Calu3 (cell line): ENCODE measurements at regions not wholly inside any gene's neighbourhood (a gene's known extent, or its start where the extent isn't known, plus 50 kb on each side); places are given as distances from the start of the nearest gene placed in this dataset.

Experiments
- BruUV-seq: library from RNA; stranded (reverse); fragments of 400-500 nt; replicated peaks from 2 replicates; lab custom pipeline; 2021; lab: Mats Ljungman, UMichigan
- CTCF ChIA-PET: fragments of 300-600 bp; sonication (Branson Sonifier 250); formaldehyde crosslinking; loops from one replicate; lab custom pipeline; 2022; ENCODE audit warnings: antibody characterized with exemption; lab: Charles Lee
- DNase-seq: peaks from one replicate; pipeline ENCODE4 v3.0.0; 2022
- H3K27ac Mint-ChIP-seq: one replicate; pipeline ENCODE4 v1.8.0; 2022; ENCODE audit warnings: mixed read lengths; ENCODE audit not compliant: unreplicated experiment
- H3K27me3 Mint-ChIP-seq: one replicate; pipeline ENCODE4 v1.8.0; 2022; ENCODE audit warnings: mixed read lengths; ENCODE audit not compliant: unreplicated experiment
- H3K36me3 Mint-ChIP-seq: one replicate; pipeline ENCODE4 v1.8.0; 2022; ENCODE audit warnings: mild to moderate bottlenecking, moderate library complexity, mixed read lengths; ENCODE audit not compliant: insufficient read depth, unreplicated experiment
- H3K4me1 Mint-ChIP-seq: one replicate; pipeline ENCODE4 v1.8.0; 2022; ENCODE audit warnings: mild to moderate bottlenecking, low read depth, mixed read lengths; ENCODE audit not compliant: unreplicated experiment
- H3K4me3 Mint-ChIP-seq: one replicate; pipeline ENCODE4 v1.8.0; 2022; ENCODE audit warnings: mild to moderate bottlenecking, low read depth, moderate library complexity, mixed read lengths; ENCODE audit not compliant: unreplicated experiment
- H3K9me3 Mint-ChIP-seq: one replicate; pipeline ENCODE4 v1.8.0; 2022; ENCODE audit warnings: low read depth, mixed read lengths; ENCODE audit not compliant: unreplicated experiment
- intact Hi-C: fragments of 100-400 bp; cut with micrococcal nuclease; formaldehyde crosslinking; loops from one replicate; pipeline ENCODE4 v1.10.0; 2022; ENCODE audit not compliant: unreplicated experiment
- TF ChIP-seq, protein P1 (sequence below): fragments of 200-600 bp; IDR thresholded peaks from one replicate; pipeline ENCODE4 v1.8.0; 2022; ENCODE audit warnings: antibody characterized with exemption; ENCODE audit not compliant: unreplicated experiment

DNA sequence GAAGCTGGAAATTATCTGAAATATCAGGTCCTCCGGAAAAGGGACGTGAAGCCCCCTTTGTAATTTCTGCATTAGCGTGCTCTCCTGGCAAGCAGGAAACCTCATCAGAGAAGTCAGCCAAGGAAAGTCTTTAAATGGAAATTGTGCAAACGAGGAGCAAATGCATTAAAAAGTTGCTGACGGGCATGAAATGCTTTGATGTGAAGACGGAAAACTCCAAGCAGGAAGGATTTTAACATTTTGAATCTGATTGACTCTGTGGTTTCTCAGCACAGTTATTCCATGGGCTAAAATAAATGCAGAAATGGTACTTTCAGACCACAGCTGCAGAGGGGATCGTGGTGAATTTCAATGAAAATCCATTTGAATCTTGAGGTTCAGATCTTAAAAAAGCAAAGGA lies 167.8 kb downstream of the AHR start:
- Mint-ChIP-seq H3K36me3 (no peaks in the 10 kb centered on the region), H3K27me3 (no peaks in the 10 kb centered on the region), H3K9me3 (peaks cover 5% of the 10 kb centered on the region), H3K4me3 (no peak overlapping the region), H3K27ac (no peak overlapping the region), H3K4me1 (no peaks in the 10 kb centered on the region)
- TF ChIP-seq, protein P1, sequence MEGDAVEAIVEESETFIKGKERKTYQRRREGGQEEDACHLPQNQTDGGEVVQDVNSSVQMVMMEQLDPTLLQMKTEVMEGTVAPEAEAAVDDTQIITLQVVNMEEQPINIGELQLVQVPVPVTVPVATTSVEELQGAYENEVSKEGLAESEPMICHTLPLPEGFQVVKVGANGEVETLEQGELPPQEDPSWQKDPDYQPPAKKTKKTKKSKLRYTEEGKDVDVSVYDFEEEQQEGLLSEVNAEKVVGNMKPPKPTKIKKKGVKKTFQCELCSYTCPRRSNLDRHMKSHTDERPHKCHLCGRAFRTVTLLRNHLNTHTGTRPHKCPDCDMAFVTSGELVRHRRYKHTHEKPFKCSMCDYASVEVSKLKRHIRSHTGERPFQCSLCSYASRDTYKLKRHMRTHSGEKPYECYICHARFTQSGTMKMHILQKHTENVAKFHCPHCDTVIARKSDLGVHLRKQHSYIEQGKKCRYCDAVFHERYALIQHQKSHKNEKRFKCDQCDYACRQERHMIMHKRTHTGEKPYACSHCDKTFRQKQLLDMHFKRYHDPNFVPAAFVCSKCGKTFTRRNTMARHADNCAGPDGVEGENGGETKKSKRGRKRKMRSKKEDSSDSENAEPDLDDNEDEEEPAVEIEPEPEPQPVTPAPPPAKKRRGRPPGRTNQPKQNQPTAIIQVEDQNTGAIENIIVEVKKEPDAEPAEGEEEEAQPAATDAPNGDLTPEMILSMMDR, result no peak
- intact Hi-C loops, result no loop called here
- CTCF ChIA-PET, result no interaction called here
- DNase-seq, result no peak
- BruUV-seq, result no TSS peak

- Mint-ChIP-seq H3K27me3 (no peaks in the 10 kb centered on the region), H3K36me3 (no peaks in the 10 kb centered on the region), H3K9me3 (peaks cover 3% of the 10 kb centered on the region), H3K4me1 (no peaks in the 10 kb centered on the region), H3K27ac (no peak overlapping the region), H3K4me3 (no peak overlapping the region)
- CTCF ChIA-PET, result no interaction called here
- no TSS peak for BruUV-seq
- DNase-seq, result no peak
- TF ChIP-seq, protein P1, result no peak
- intact Hi-C loops, result no loop called here
Measured at GRCh38 chr7:17467386-17467945, 169.0 kb downstream of the AHR start.

GRCh38 chr7:17471325-17471724 lies 172.9 kb downstream of the AHR start:
- H3K4me1 Mint-ChIP-seq, result no peaks in the 10 kb centered on the region
- no peak overlapping the region for H3K4me3 Mint-ChIP-seq
- H3K27ac Mint-ChIP-seq, result no peak overlapping the region
- intact Hi-C loops, result no loop called here
- no peak for DNase-seq
- TF ChIP-seq, protein P1, result no peak
- no TSS peak for BruUV-seq
- CTCF ChIA-PET, result no interaction called here
- H3K9me3 Mint-ChIP-seq, result peaks cover 3% of the 10 kb centered on the region
- no peaks in the 10 kb centered on the region for H3K27me3 Mint-ChIP-seq
- no peaks in the 10 kb centered on the region for H3K36me3 Mint-ChIP-seq

GRCh38 chr7:17472518-17472917 lies 174.1 kb downstream of the AHR start:
- Mint-ChIP-seq H3K4me1 (no peaks in the 10 kb centered on the region), H3K4me3 (no peak overlapping the region), H3K36me3 (no peaks in the 10 kb centered on the region), H3K27me3 (no peaks in the 10 kb centered on the region), H3K9me3 (peaks cover 3% of the 10 kb centered on the region), H3K27ac (no peak overlapping the region)
- no peak for DNase-seq
- BruUV-seq, result no TSS peak
- CTCF ChIA-PET, result interaction anchor here (0.6 kb wide), 1 partner anchor 27 kb away, joined by 4 read pairs; no protein-coding TSS in a partner anchor
- TF ChIP-seq, protein P1, result no peak
- intact Hi-C loops, result no loop called here
